Mesothelial cell of epicardium (in vitro differentiated cells): ENCODE measurements at regions not wholly inside any gene's neighbourhood (a gene's known extent, or its start where the extent isn't known, plus 50 kb on each side); places are given as distances from the start of the nearest gene placed in this dataset.
"Not testable (repeated sequence)": the region's sequence is repeated elsewhere in the genome, so short reads cannot be mapped to it uniquely, and the experiment has no call there.

Experiments used
- DNase-seq, 2 experiments: peaks; one replicate each; pipeline ENCODE4 v3.0.0; 2021; ENCODE audit warnings: low spot score in 2 of 2; ENCODE audit not compliant: unreplicated experiment in 2 of 2
- H3K27ac Mint-ChIP-seq: 2 replicates; pipeline ENCODE4 v1.8.0; 2021; ENCODE audit warnings: mixed read lengths
- H3K27me3 Mint-ChIP-seq: 2 replicates; pipeline ENCODE4 v1.8.0; 2021; ENCODE audit warnings: low read depth, mixed read lengths
- H3K36me3 Mint-ChIP-seq: 2 replicates; pipeline ENCODE4 v1.8.0; 2021; ENCODE audit warnings: mixed read lengths
- H3K4me1 Mint-ChIP-seq: 2 replicates; pipeline ENCODE4 v1.8.0; 2021; ENCODE audit warnings: mixed read lengths
- H3K4me3 Mint-ChIP-seq: 2 replicates; pipeline ENCODE4 v1.8.0; 2021; ENCODE audit warnings: mild to moderate bottlenecking, moderate library complexity, mixed read lengths
- H3K9me3 Mint-ChIP-seq: 2 replicates; pipeline ENCODE4 v1.8.0; 2021; ENCODE audit warnings: mixed read lengths
- TF ChIP-seq, protein P1 (sequence below): fragments of 200-600 bp; sonication (generic); IDR thresholded peaks from one replicate; pipeline ENCODE4 v1.5.0; 2021; ENCODE audit warnings: antibody characterized with exemption; ENCODE audit not compliant: unreplicated experiment

DNA sequence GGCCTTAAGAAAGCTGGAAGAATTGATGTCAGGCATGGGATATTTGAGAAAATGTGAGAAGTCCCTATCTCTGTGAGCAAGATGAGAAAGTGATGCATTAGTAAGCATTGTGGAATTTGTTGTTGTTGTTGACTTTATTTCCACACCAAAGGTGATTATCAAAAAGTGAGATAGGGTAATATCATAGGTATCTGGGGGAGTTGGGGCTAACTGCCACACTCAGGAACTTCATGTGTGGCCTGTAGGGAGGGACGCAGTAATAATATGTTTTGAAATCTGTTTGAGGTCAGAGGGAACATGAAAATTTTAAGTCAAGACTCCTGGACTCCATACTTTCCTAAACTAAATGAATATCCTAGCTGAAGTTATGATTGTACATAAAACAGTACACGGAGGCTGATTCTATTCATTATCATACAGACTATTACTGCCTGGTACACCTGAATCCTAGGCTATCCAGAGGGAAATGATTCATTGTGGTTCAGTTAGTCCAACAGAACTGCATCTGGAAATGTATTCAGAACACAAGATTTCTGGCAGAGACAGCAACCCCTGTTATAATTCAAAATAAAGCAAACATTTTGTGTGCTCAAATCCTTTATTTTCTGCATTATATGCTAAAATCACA lies 304.8 kb downstream of the CPS1 start:
- TF ChIP-seq, protein P1, sequence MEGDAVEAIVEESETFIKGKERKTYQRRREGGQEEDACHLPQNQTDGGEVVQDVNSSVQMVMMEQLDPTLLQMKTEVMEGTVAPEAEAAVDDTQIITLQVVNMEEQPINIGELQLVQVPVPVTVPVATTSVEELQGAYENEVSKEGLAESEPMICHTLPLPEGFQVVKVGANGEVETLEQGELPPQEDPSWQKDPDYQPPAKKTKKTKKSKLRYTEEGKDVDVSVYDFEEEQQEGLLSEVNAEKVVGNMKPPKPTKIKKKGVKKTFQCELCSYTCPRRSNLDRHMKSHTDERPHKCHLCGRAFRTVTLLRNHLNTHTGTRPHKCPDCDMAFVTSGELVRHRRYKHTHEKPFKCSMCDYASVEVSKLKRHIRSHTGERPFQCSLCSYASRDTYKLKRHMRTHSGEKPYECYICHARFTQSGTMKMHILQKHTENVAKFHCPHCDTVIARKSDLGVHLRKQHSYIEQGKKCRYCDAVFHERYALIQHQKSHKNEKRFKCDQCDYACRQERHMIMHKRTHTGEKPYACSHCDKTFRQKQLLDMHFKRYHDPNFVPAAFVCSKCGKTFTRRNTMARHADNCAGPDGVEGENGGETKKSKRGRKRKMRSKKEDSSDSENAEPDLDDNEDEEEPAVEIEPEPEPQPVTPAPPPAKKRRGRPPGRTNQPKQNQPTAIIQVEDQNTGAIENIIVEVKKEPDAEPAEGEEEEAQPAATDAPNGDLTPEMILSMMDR = no peak
- H3K9me3 Mint-ChIP-seq = no peaks in the 10 kb centered on the region
- H3K27me3 Mint-ChIP-seq = no peaks in the 10 kb centered on the region
- H3K4me3 Mint-ChIP-seq = no peak overlapping the region
- no peak for DNase-seq
- no peak overlapping the region for H3K27ac Mint-ChIP-seq
- peaks cover 12% of the 10 kb centered on the region for H3K4me1 Mint-ChIP-seq
- no peaks in the 10 kb centered on the region for H3K36me3 Mint-ChIP-seq

DNA sequence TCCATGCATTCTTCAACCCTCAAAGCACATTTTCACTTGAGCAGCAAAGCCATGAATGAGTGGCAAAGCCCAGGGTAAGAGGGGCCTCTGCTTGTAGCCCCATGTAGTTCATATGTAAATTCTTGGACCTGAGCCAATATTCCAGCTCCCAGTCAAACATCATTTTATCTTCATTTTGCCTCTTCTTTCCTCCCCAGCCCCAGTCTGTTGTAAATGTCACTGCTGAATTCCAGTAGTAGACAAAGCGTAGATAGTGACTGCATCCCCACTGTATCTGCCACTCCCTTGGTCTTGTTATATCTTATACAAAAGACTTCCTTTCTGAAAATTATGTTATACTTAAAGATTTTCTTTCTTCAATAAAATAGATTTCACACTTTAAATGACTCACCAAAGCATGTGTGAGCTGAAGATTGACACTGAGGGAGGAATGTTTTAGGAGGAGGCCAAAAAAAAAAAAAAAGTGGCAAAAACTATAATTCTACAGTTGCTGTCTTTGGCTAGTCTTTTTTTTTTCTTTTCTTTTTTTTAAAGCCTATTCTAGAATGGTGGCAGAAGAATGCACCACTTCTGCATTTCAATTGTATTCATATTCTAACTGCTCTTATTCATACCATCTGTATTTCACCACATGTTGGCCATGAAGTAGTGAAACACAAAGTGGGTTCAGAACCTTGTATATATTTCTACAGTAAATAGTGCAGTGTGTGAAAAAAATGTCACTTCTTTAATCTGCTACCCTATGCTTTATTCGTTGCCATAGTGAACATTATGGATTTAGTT lies 306.1 kb downstream of the CPS1 start:
- Mint-ChIP-seq H3K4me3 (no peak overlapping the region), H3K4me1 (peaks cover 12% of the 10 kb centered on the region), H3K9me3 (peaks cover 6% of the 10 kb centered on the region), H3K36me3 (no peaks in the 10 kb centered on the region), H3K27me3 (no peaks in the 10 kb centered on the region), H3K27ac (peak overlapping the region; percentile 15)
- no peak for DNase-seq
- TF ChIP-seq, protein P1 = no peak

DNA sequence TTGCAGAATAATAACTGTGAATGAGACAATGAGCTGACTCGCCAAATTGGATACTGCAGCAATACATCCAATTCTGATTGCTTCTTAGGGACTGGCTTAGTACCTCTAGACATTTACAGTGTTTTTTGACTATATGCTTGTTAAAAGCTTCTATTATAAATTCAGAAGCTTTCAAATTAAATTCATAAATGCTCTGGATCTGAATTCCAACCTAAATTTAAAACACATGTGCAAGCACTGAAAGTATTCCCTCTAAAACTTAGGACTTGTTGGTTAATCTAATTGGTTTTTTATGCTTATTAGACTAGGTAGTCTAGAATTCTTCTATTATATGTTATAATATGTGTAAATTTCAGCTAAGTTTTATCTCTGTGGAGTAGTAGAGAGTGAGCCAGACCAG lies 306.9 kb downstream of the CPS1 start:
- Mint-ChIP-seq H3K4me1 (peaks cover 12% of the 10 kb centered on the region), H3K36me3 (no peaks in the 10 kb centered on the region)

DNA sequence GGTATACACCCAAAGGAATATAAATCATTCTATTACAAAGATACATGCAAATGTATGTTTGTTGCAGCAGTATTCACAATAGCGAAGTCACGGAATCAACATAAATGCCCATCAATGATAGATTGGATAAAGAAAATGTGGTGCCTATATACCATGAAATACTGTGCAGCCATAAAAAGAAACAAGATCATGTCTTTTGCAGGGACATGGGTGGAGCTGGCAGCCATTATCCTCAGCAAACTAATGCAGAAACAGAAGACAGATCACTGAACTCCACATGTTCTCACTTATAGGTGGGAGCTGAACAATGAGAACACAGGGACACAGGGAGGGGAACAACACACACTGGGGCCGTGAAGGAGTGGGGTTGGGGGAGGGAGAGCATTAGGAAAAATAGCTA lies 315.2 kb downstream of the CPS1 start:
- H3K4me1 Mint-ChIP-seq, H3K4me3 Mint-ChIP-seq, DNase-seq, H3K27ac Mint-ChIP-seq, H3K36me3 Mint-ChIP-seq, H3K27me3 Mint-ChIP-seq: not testable (repeated sequence)
- peaks cover 23% of the 10 kb centered on the region for H3K9me3 Mint-ChIP-seq

More for the DNA sequence above, 306.9 kb downstream of the CPS1 start:
- peaks cover 2% of the 10 kb centered on the region for H3K27me3 Mint-ChIP-seq
- no peak for DNase-seq
- H3K4me3 Mint-ChIP-seq = no peak overlapping the region
- H3K27ac Mint-ChIP-seq = no peak overlapping the region
- H3K9me3 Mint-ChIP-seq = peaks cover 10% of the 10 kb centered on the region
- TF ChIP-seq, protein P1 = no peak

DNA sequence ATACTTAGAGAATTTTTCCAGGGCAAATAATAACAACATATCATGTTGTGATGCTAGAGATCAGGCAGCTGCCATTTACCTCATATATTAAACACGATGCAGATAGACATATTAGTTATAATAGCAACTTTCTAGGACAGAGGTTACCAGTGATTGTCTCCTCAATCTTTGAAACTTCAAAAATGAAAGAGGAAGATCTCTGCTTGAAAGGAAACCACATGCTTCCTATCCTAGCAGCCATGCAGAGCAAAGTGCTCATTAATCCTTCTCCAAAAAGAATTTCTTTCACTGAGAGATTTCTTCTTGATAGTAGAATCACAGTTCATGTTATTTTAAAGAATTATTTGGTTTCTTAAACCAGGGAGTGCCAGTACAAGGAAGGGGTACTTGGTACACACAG lies 317.2 kb downstream of the CPS1 start:
- Mint-ChIP-seq H3K9me3 (peaks cover 13% of the 10 kb centered on the region), H3K4me3 (no peak overlapping the region), H3K27ac (no peak overlapping the region), H3K27me3 (no peaks in the 10 kb centered on the region), H3K4me1 (no peaks in the 10 kb centered on the region), H3K36me3 (no peaks in the 10 kb centered on the region)
- TF ChIP-seq, protein P1 = no peak
- no peak for DNase-seq

DNA sequence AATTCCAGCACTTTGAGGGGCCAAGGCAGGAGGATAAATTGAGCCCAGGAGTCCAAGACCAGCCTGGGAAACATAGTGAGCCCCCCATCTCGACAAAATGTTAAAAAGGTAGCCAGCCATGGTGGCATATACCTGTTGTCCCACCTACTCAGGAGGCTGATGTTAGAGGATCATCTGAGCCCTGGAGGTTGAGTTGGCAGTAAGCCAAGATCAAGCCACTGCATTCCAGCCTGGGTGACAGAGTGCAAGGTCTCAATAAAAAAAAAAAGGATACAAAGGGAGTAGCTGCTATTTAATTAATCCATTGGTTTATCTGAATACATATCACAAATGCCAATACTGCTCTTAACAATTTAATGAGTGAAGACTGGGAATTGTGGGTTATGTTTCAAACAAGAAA lies 327.8 kb downstream of the CPS1 start:
- H3K4me1 Mint-ChIP-seq = no peaks in the 10 kb centered on the region
- H3K36me3 Mint-ChIP-seq = no peaks in the 10 kb centered on the region
- no peak overlapping the region for H3K27ac Mint-ChIP-seq
- TF ChIP-seq, protein P1 = no peak
- peaks cover 14% of the 10 kb centered on the region for H3K9me3 Mint-ChIP-seq
- no peaks in the 10 kb centered on the region for H3K27me3 Mint-ChIP-seq
- no peak overlapping the region for H3K4me3 Mint-ChIP-seq
- DNase-seq = no peak
